Fibroblast of the aortic adventitia (primary cell): ENCODE measurements at regions not wholly inside any gene's neighbourhood (a gene's known extent, or its start where the extent isn't known, plus 50 kb on each side); places are given as distances from the start of the nearest gene placed in this dataset.

Experiments
- DNase-seq: peaks from one replicate; pipeline ENCODE4 v3.0.0-alpha.2; 2010; ENCODE audit warnings: low read depth
- H3K4me3 ChIP-seq: 2 replicates; pipeline ENCODE4 v1.5.1; 2011; ENCODE audit warnings: low read depth, mild to moderate bottlenecking, control low read depth, low read length, moderate library complexity
- CTCF ChIP-seq: IDR thresholded peaks from 2 replicates; pipeline ENCODE4 v1.5.1; 2011; ENCODE audit warnings: mild to moderate bottlenecking, low read length, control low read depth, inconsistent platforms; ENCODE audit not compliant: insufficient read depth

GRCh38 chr2:168404764-168405163, 51.3 kb upstream of the CERS6 start:
- no peak for DNase-seq
- TF ChIP-seq CTCF: no peak
- H3K4me3 ChIP-seq: no peak overlapping the region
